HEK293T (cell line): ENCODE measurements at regions not wholly inside any gene's neighbourhood (a gene's known extent, or its start where the extent isn't known, plus 50 kb on each side); places are given as distances from the start of the nearest gene placed in this dataset.

Experiments
- ARNT ChIP-seq: fragments of 450-650 bp; IDR thresholded peaks from 2 replicates; pipeline ENCODE4 v1.6.1; 2017; ENCODE audit warnings: mild to moderate bottlenecking
- BHLHE40 ChIP-seq: fragments of 450-650 bp; IDR thresholded peaks from 2 replicates; pipeline ENCODE4 v1.6.1; 2016; ENCODE audit warnings: mild to moderate bottlenecking, moderate library complexity, borderline replicate concordance
- ELF4 ChIP-seq: fragments of 450-650 bp; IDR thresholded peaks from 2 replicates; pipeline ENCODE4 v1.6.1; 2017; ENCODE audit warnings: antibody characterized with exemption
- FOXK2 ChIP-seq: fragments of 450-650 bp; IDR thresholded peaks from 2 replicates; pipeline ENCODE4 v1.6.1; 2016; ENCODE audit warnings: mild to moderate bottlenecking
- HDGF ChIP-seq: fragments of 450-650 bp; IDR thresholded peaks from 2 replicates; pipeline ENCODE4 v1.6.1; 2017; ENCODE audit warnings: antibody characterized with exemption, borderline replicate concordance
- LEF1 ChIP-seq: fragments of 450-650 bp; IDR thresholded peaks from 2 replicates; pipeline ENCODE4 v1.6.1; 2017; ENCODE audit warnings: mild to moderate bottlenecking, borderline replicate concordance
- PKNOX1 ChIP-seq: fragments of 450-650 bp; IDR thresholded peaks from 2 replicates; pipeline ENCODE4 v1.6.1; 2016
- SP1 ChIP-seq: fragments of 450-650 bp; IDR thresholded peaks from 2 replicates; pipeline ENCODE4 v1.6.1; 2017
- SUZ12 ChIP-seq: fragments of 450-650 bp; IDR thresholded peaks from 2 replicates; pipeline ENCODE4 v1.6.1; 2016; ENCODE audit warnings: mild to moderate bottlenecking

- TF ChIP-seq BHLHE40 (no peak), ELF4 (no peak), ARNT (no peak), FOXK2 (no peak), SP1 (no peak), HDGF (no peak), SUZ12 (no peak), LEF1 (no peak), PKNOX1 (no peak)
Observed at GRCh38 chr14:65301862-65302539, 110.5 kb upstream of the FUT8 start.
